NCI-H187 treated with DMSO at 0.1 percent for 48 hours (cell line): ENCODE measurements at regions not wholly inside any gene's neighbourhood (a gene's known extent, or its start where the extent isn't known, plus 50 kb on each side); places are given as distances from the start of the nearest gene placed in this dataset.
"Not testable (repeated sequence)": the region's sequence is repeated elsewhere in the genome, so short reads cannot be mapped to it uniquely, and the experiment has no call there.

Experiments
- DNase-seq: peaks from one replicate; lab custom pipeline; 2025; lab: John Stamatoyannopoulos, UW

DNA sequence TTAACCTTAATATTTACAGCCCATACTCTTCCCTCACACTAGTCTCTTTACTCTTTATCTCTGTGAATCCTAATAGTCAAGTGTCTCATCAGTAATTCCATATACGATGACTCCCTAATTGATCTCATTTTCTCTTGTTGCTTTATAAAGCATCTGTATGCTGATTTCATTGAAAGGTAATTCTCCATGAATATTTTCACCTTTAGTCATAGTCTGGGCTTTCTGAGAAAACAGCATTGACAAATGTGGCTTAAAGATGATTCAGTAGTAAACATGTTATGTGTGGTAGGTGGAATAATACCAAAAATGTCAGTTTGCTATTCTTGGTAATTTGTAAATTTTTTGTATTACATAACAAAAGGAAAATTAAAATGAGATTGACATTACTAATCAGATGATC lies 1176.5 kb downstream of the NCAM2 start:
- DNase-seq: no peak

DNA sequence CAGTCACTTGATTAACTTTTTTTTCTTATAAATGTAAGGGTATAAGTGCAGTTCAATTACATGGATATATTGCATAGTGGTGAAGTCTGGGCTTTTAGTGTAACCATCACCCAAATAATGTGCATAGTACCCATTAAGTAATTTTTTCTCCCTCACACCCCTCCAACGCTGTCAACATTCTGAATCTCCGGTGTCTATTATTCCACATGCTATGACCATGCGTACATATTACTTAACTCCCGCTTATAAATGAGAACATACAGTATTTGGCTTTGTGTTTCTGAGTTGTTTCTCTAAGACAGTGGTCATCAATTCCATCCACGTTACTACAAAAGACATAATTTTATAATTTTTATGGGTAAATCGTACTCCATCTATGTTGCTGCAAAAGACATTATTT lies 1191.1 kb downstream of the NCAM2 start:
- DNase-seq: no peak

DNA sequence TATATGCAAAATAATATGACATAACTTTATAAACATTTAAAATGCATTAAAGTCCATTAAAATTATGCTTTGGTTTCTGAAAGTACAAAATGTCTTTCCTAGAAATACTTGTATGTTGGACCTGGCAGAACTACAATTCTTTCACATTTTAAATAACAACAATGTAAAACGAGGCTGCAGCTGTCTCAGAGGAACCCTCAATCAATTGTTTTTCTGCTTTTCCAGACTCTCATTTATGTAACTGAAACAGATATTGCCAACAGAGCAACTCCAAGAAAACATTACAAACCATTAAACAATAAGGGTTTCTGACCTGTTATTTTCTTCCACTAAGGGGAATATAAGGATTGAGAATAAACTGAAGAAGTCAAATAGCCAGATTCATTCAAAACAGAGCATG lies 1193.4 kb downstream of the NCAM2 start:
- no peak for DNase-seq

DNA sequence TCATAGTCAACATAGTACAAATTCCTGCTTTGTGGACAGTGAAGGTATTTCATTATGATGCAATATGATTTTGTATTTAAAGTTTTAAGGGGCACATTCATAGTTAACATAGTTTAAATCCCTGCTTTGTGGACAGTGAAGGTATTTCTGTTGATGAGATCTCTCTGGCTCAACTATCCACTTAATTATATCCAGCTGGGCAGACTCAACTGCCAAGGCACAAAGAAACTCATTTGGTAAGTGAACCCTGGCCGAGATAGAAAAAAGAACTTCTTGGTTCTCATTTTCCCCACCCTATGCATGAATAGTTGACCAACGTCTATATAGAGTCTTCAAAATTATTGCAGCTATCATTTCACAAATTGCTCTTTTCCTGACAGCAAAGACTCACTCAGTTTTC lies 1194.6 kb downstream of the NCAM2 start:
- DNase-seq: no peak

DNA sequence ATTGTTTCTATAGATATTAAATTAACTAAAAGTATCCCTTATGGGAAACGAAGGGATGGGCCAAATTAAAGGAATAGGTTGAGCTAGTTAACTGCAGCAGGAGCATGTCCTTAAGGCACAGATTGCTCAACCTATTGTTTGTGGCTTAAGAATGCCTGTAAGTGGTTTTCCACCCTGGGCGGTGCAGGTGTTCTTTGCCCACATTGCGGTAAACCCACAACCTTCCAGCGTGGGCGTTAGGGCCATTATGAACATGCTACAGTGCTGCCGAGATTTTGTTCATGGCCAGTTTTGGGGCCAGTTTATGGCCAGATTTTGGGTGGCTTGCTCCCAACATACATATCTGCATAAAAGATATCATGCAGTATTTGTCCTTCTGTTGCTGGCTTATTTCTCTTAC lies 1196.8 kb downstream of the NCAM2 start:
- DNase-seq: not testable (repeated sequence)

DNA sequence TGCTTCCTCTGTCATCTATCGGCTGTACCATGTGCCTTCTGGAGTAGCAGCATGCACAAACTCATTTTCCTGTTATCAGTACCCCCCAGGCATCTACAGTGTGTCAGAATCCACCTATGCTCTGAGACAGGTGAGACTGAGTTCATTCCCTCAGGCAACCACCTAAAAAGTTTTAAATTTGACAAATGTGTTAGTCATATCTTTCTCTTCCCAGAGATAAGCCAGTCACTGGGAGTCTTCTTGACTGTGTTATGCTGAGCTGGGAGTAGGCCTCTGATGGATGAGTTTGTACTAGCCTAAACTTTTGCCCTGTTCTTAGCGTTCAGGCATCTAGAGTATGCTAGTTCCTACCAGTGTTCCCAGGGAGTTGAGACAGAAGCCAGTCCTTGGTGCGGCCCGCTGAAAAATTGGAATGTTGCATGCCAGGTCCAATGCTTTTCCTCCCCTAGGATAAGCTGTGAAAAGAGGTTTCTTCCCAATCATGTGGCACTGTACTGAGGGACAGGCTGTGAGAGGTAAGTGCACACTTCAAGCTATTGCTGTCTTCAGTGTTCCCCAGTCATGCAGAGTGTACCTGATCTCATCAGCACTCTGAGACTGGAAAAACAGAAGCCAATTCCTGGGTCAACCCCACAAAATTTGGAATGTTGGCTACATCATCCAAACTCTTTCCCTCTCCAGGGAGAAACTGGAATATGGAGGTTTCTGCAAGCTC lies 1202.3 kb downstream of the NCAM2 start:
- no peak for DNase-seq

DNA sequence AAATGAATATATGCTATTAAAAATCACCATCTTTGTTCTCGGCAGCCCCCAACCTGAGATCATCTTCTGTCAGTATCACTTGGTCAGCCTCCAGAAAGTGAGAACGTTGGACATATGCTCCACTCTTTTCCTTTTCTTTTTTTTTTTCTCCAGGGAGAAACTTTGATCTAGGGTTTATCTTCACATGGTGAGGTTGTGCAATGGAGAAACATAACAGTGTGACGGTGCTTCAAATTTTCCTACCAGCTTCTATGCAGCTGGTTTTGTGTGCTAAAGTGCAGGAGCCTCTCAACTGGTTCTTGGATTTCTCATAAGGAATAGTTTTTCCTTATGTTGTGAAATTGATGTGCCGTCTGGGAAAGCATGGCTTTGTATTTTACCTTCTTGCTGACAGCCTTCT lies 1202.9 kb downstream of the NCAM2 start:
- no peak for DNase-seq

DNA sequence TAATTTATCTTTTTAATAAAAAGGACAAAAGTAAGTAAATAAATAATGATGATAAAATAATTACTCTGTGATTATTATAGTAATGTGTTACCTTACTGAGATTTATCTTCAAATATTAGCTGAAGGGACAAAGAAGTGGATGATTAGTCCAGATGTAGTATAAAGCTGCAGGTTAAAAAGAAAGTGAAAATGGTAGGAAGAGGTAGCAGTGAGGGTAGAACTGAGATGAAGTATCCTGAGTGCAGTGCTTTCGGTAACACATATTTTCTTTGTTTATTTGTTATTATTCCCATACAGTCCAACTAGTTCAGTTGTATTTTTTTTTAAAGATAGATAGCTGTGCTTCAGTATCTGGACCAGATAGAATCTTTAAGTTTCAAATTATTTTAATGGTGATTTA lies 1203.5 kb downstream of the NCAM2 start:
- no peak for DNase-seq

DNA sequence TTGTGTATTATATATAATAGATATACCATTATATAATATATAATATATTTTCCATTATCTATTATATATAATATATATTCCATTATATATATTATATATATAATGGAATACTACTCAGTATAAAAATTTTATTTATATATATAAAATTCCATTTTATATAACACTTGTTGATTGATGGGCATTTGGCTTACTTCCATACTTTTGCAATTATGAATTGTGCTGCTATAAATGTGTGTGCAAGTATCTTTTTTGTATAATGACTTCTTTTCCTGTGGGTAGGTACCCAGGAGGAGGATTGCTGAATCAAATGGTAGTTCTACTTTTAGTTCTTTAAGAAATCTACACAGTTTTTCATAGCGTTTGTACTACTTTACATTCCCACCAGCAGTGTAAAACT lies 1211.1 kb downstream of the NCAM2 start:
- DNase-seq: no peak

DNA sequence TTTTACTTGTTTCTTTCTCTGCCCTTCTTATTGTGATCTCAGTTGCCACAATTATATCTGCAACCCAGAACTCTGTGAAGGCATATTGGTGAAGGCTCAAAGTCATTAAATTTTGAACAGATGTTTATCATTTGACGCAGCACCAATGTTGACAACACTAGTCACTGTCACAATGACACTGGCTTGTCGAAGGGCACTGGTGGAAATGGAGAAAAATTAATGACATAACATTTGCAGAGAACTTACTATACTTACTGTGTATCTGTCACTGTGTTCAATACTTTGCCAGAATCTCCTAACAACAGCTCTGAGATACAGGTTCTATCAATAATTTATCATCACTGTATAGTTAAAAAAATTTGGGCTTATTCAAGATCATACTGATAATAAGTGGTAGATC lies 1213.7 kb downstream of the NCAM2 start:
- no peak for DNase-seq

DNA sequence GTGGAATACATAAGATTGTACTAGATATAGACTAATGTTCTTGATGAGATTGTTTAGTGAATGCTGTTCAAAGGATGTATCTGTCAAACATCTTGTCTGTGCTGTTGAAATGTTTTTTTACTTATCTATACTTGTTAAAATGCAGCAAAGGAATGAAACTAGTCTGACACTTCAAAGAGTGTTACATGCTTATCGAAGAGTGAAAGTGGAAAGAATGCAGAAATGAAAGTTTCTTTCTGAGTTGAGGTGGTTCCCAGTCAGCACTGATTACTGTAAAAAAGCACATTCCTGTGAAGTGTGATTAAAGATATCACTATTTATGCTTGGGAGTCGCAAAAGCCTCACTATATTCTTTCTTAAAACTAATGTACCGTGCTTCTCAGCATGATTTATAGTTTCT lies 1225.2 kb downstream of the NCAM2 start:
- DNase-seq: no peak

DNA sequence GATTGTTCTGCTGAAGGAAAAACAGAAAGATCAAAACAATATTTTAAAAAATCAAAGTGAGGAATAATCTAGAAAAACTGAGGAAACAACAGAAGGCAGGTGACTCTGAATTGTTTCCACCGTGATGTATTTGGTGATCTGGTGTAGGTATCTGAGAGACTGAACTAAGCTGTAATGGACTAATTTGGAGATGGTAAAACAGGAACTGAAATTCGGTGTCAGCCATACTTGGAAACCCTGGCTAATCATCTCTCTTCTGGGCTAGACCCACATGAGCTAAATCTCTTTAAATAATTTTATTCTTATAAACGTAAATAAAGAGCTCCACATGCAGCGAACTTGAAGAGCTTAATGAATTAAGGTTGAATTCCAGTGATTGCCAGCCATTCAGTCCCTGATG lies 1226.1 kb downstream of the NCAM2 start:
- DNase-seq: no peak

DNA sequence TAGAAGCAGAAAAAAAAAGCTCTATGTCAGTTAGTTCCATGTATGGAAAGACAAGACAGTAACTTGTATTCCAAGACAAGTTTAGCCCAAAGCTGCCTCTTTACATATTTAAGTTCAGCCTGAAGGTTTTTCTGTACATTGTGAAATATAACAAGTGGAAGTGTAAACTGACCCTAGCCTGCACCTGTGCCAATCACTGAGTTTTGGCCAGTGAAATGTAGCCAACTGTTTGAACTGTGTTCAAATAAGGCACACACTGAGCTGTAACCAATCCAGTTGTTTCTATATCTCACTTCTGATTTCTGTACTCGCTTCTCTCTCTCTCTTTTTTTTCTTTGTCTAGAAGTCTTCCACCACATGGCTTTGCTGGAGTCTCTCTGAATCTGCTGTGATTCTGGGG lies 1227.1 kb downstream of the NCAM2 start:
- no peak for DNase-seq

DNA sequence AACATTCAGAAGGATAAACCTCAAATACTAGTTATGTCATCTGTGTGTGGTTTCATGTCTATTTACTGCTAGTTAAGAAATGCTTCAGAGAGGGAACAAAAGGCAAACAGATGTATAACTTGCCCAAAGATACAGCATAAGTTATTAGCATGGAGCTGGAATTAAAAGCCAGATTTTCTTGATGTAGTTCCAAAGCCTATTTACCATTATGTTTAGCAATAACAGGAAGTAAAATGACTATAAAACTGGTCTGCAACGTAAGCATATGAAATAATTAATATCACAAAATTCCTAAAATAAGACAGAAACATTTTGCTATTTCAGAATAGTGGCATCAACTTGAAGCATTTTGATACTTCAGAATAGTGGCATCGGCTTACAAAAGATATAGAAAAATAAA lies 1232.8 kb downstream of the NCAM2 start:
- no peak for DNase-seq

DNA sequence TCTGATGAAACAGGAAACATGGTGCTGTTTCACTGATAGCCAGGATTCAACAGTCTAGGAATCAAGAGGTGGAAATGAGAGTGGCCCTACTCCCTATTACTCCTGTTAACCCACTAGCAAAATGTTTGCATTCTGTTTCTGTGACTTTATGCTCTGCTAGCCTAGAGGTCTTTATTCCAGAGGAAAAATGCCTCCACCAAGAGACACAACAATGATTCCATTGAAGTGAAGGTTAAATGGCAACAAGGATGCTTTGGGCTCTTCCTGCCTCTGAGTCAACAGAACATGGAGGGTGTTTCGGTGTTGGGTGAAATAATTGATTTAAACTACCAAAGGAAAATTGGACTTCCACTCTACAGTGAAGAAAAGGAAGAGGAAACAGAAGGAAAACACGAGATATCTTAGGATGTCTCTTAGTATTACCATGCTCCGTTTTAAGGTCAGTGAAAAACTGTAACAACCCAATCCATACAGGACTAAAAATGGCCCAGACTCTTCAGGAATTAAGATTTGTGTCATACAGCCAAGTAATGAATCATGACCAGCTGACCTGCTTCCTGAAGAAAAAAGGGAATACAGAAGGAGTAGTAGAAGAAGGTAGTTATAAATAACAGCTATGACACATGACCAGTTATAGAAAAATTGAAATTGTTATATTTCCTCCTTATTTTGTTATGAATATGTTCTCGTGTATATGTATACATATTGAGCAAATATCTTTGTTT lies 1237.8 kb downstream of the NCAM2 start:
- DNase-seq: no peak

DNA sequence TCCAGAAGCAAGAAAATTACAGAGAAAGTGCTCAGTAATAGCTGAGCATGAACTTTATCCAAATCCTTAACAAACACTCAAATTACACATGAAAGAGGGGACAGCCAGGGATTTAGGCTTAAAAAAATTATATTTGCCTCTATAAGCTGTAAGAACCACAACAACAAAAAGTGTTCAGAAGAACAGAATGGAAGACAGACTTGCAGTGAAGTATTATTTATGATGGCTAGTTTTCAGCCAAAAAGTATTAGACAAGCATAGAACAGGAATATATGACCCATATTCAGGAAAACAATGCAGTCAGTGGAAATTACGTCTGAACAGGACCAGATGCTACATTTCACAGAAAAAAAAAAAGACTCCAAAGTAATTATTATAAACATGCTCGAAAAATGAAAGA lies 1246.3 kb downstream of the NCAM2 start:
- DNase-seq: no peak

DNA sequence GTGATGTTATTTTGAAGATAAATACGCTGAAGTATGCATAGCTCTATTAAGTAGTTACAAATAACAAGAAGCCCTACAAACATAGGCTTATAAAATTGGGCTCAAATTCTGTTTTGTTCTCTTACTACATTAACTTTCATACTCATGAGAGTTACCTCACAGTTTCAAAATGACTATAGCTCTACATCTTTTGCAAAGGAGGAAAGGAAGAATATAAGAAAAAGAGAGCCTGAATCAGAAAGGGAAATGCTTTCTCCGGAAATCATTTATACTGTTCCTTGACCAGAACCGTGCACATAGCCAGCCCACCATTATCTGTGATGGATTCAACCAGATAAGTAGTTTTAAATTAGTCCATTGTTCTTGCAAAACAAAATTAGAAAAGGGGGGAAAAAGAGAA lies 1252.1 kb downstream of the NCAM2 start:
- no peak for DNase-seq

DNA sequence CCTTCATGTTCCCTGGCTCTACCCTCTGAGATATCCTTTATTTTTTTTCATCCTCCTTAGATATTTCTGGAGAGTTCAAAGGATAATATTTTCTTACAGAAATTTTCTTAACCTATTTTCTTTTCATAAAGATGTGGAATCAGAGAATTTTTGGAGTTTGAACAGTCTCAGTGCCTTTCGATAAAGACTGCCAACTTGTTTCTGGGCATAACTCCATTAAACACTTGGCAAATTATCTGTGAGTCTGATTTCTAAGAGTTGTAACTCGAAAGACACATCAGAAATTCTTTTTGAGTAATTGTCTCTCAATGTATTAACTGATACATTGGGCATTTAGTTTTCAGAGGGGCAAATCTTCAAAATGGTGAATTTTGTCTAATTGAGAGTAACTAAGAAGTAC lies 1255.6 kb downstream of the NCAM2 start:
- DNase-seq: no peak

DNA sequence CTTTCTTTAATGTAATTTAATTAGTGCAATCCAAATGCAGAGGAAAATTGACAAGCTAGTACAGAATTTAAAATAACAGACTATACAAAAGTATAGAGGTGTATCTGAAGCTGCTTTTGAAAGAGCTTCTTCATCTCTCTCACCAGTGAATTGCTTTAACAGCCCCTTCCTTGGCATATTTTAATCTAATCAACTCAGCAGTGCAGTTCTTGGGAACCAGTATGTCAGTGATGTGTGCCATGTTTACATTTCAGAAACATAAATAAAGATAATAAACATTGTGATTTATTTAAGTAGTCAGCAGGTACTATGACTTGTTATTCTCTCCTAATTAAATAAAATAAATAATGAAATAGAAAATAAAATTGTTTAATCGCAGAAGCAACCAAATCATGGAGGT lies 1260.6 kb downstream of the NCAM2 start:
- DNase-seq: no peak

DNA sequence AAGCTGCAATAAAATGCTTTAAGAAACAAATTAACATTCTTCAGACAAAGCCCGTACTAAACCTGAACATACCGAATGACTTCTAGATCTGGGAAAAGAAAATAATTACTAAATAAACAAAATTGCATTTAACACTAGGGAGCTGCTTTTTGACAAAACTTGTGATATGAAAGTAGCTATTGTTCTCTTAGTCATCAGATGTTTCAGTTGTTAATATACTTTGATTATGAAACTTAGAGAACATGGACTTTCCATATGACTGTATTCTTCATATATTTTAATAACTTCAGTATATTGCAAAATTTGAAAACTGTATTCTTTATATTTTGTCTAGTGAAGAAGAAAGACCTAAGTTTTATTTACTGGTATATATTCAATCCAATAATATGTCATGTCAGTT lies 1262.1 kb downstream of the NCAM2 start:
- no peak for DNase-seq

DNA sequence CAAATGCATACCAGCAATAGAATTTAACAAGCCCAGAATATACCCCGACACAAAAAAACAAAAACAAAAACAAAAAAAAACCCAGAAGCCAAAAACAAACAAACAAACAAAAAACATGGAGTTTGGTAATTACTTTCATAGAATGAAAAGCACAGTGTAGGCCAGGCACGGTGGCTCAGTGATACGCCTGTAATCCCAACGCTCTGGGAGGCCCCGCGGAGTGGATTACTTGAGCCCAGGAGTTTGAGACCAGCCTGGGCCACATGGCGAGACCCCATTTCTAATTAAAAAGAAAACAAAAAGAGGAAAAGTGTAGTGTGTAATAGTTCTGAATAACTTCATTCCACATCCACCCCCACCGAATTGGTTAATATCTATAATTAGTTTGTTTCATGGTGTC lies 1265.7 kb downstream of the NCAM2 start:
- DNase-seq: no peak

DNA sequence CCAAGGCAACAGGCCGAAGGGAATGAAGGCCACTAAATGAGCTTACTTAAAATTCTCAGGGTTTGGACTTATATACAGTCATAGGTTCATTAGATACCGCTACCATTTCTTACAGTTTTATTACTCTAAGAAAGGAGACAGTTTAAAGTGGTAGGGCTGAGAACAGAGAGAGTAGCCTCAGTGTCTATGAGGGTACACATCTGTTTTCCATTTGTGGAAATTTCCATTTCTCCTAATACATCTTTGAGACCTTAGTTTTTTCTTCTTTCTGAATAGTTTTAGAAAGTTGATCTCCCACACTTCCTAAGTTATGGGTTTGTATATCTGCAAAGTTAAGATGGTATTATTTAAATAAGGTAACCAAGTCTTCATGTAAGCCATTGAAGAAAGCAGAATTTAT lies 1279.1 kb downstream of the NCAM2 start:
- no peak for DNase-seq

DNA sequence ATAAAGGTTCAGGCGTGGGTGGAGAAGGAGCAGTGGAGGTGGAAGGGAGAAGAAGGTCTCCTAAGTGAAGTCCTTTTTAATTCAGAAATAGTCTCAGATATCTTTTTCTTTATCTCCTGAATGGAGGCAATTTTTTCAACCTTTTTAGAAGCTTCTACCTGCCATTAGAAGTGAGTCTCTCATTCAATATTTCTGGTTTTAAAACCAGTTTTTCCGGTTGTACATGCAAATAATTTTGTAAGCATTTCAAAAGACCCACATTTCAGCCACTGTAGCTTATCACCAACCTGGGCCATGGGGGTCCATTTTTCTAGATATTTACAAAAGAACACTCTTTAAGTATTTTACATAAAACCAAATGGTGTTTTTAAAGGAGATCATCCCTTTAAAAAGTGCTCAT lies 1280.2 kb downstream of the NCAM2 start:
- DNase-seq: no peak

DNA sequence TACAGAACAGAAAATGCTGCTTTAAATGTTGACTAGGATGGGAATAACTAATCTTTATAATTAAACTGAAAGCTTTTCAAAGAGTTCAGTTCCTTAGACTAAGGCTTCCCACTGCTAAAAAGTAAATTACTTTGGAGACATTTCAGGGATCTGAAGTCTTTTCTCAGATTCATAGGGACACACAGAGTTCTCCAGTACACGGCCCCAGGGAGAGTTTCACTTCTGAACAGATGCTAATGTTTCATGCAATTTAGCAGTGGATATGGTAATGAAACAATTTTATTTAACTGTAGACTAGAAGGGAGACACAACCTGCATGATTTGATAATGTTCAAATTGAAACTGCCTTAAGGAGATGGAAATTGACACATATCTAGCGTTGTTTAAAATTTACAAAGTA lies 1282.6 kb downstream of the NCAM2 start:
- DNase-seq: no peak
